Gastroesophageal sphincter (tissue), 3 donors: ENCODE measurements at regions not wholly inside any gene's neighbourhood (a gene's known extent, or its start where the extent isn't known, plus 50 kb on each side); places are given as distances from the start of the nearest gene placed in this dataset.

Experiments
- EP300 ChIP-seq: sonication (generic); formaldehyde crosslinking; IDR thresholded peaks from one replicate; pipeline ENCODE4 v1.6.1; 2017; ENCODE audit warnings: antibody characterized with exemption, mild to moderate bottlenecking
- POLR2A ChIP-seq, 2 donors: fragments of 450-650 bp; IDR thresholded peaks; one replicate each; pipeline ENCODE4 v1.6.1; 2017; ENCODE audit warnings: antibody characterized with exemption in 2 of 2, mild to moderate bottlenecking in 2 of 2, moderate library complexity in 1 of 2
- POLR2AphosphoS5 ChIP-seq: sonication (generic); formaldehyde crosslinking; IDR thresholded peaks from one replicate; pipeline ENCODE4 v1.6.1; 2017; ENCODE audit warnings: antibody characterized with exemption
- TF ChIP-seq, protein P1 (sequence below), 4 experiments: fragments of 200-600 bp in 2 of 4; fragments of 450-650 bp in 2 of 4; sonication (generic) in 1 of 4; IDR thresholded peaks; one replicate each; pipeline ENCODE4 v1.5.1; 2017 to 2019; ENCODE audit warnings: antibody characterized with exemption in 4 of 4, mild to moderate bottlenecking in 2 of 4, moderate library complexity in 2 of 4

- TF ChIP-seq, protein P1, sequence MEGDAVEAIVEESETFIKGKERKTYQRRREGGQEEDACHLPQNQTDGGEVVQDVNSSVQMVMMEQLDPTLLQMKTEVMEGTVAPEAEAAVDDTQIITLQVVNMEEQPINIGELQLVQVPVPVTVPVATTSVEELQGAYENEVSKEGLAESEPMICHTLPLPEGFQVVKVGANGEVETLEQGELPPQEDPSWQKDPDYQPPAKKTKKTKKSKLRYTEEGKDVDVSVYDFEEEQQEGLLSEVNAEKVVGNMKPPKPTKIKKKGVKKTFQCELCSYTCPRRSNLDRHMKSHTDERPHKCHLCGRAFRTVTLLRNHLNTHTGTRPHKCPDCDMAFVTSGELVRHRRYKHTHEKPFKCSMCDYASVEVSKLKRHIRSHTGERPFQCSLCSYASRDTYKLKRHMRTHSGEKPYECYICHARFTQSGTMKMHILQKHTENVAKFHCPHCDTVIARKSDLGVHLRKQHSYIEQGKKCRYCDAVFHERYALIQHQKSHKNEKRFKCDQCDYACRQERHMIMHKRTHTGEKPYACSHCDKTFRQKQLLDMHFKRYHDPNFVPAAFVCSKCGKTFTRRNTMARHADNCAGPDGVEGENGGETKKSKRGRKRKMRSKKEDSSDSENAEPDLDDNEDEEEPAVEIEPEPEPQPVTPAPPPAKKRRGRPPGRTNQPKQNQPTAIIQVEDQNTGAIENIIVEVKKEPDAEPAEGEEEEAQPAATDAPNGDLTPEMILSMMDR (IDR thresholded peaks at IDR 0.05) = no peak
- no peak for TF ChIP-seq POLR2A (IDR thresholded peaks at IDR 0.05)
- TF ChIP-seq POLR2AphosphoS5 = no peak
- TF ChIP-seq EP300 = no peak
These were observed 366.6 kb upstream of the TMEM132C start for GRCh38 chr12:127900386-127900785.
